Hepatocyte (in vitro differentiated cells): ENCODE measurements at regions not wholly inside any gene's neighbourhood (a gene's known extent, or its start where the extent isn't known, plus 50 kb on each side); places are given as distances from the start of the nearest gene placed in this dataset.

Source experiments
- DNase-seq: peaks from one replicate; pipeline ENCODE4 v3.0.0-alpha.2; 2016; ENCODE audit warnings: low spot score
- H2AFZ ChIP-seq: fragments of 200-600 bp; sonication (generic); 2 replicates; pipeline ENCODE4 v1.6.0; 2016; ENCODE audit warnings: antibody characterized with exemption, mild to moderate bottlenecking
- H3K27ac ChIP-seq: fragments of 200-600 bp; sonication (generic); 2 replicates; pipeline ENCODE4 v1.5.1; 2016; ENCODE audit warnings: mild to moderate bottlenecking
- H3K27me3 ChIP-seq: fragments of 200-600 bp; sonication (generic); 2 replicates; pipeline ENCODE4 v1.6.1; 2016
- H3K36me3 ChIP-seq: fragments of 200-600 bp; sonication (generic); replicated peaks from 2 replicates; pipeline ENCODE4 v1.5.1; 2016; ENCODE audit warnings: low read depth; ENCODE audit not compliant: insufficient read depth
- H3K4me1 ChIP-seq: fragments of 200-600 bp; sonication (generic); 2 replicates; pipeline ENCODE4 v1.5.1; 2016; ENCODE audit warnings: mild to moderate bottlenecking, moderate library complexity; ENCODE audit not compliant: insufficient read depth
- H3K4me2 ChIP-seq: fragments of 200-600 bp; sonication (generic); 2 replicates; pipeline ENCODE4 v1.6.0; 2016
- H3K4me3 ChIP-seq: fragments of 200-600 bp; sonication (generic); 2 replicates; pipeline ENCODE4 v1.5.1; 2016; ENCODE audit warnings: mild to moderate bottlenecking
- H3K79me2 ChIP-seq: fragments of 200-600 bp; sonication (generic); 2 replicates; pipeline ENCODE4 v1.6.0; 2017; ENCODE audit warnings: mild to moderate bottlenecking
- H3K9me2 ChIP-seq: fragments of 200-600 bp; sonication (generic); replicated peaks from 2 replicates; pipeline ENCODE4 v1.6.0; 2017; ENCODE audit warnings: mild to moderate bottlenecking; ENCODE audit not compliant: insufficient read depth
- H3K9me3 ChIP-seq: fragments of 200-600 bp; sonication (generic); 2 replicates; pipeline ENCODE4 v1.5.1; 2016; ENCODE audit warnings: low read depth, mild to moderate bottlenecking
- H4K20me1 ChIP-seq: fragments of 200-600 bp; sonication (generic); 2 replicates; pipeline ENCODE4 v1.6.0; 2016; ENCODE audit warnings: mild to moderate bottlenecking; ENCODE audit not compliant: insufficient read depth, poor library complexity, severe bottlenecking
- EZH2 ChIP-seq: fragments of 200-600 bp; sonication (generic); IDR thresholded peaks from 2 replicates; pipeline ENCODE4 v1.6.1; 2016; ENCODE audit warnings: antibody characterized with exemption, mild to moderate bottlenecking, borderline replicate concordance
- EZH2phosphoT487 ChIP-seq: fragments of 200-600 bp; sonication (generic); IDR thresholded peaks from one replicate; pipeline ENCODE4 v1.6.1; 2018; ENCODE audit warnings: antibody characterized with exemption, mild to moderate bottlenecking, low read depth, moderate library complexity; ENCODE audit not compliant: unreplicated experiment, severe bottlenecking
- WGBS: methylation state at CpG from one replicate; pipeline ENCODE4 v1.1.6; 2016; ENCODE audit warnings: low lambda C conversion rate; ENCODE audit errors: missing lambda C conversion rate; 5-methylcytosine and 5-hydroxymethylcytosine counted together
- TF ChIP-seq, protein P1 (sequence below): fragments of 200-600 bp; sonication (generic); IDR thresholded peaks from 2 replicates; pipeline ENCODE4 v1.5.1; 2016; ENCODE audit warnings: antibody characterized with exemption, mild to moderate bottlenecking; ENCODE audit not compliant: poor library complexity

DNA sequence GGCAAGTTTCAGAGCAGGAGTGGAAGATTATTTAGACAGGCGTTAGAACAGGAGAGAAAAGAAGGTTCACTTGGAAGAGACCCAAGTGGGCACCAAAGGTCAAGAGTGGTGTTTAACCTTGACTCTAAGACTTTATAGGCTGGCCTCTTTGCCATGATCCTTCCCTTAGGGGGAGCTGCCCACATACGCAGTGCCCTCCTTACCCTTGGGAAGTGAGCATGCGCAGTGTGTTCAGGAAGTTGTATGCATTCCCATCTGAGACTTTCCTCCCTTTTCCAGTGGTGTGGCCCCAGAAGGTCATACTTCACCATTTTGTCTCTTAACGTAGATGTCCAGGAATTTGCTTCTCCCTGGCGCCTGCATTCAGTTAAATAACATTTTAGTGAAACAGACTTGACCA is 95.8 kb downstream of the CXCL12 start:
- H3K4me3 ChIP-seq = no peak overlapping the region
- no peaks in the 10 kb centered on the region for H3K36me3 ChIP-seq
- H3K4me2 ChIP-seq = no peak overlapping the region
- no peaks in the 10 kb centered on the region for H3K9me2 ChIP-seq
- peaks cover 21% of the 10 kb centered on the region for H3K27me3 ChIP-seq
- TF ChIP-seq EZH2phosphoT487 (no peak), EZH2 (no peak)
- TF ChIP-seq, protein P1, sequence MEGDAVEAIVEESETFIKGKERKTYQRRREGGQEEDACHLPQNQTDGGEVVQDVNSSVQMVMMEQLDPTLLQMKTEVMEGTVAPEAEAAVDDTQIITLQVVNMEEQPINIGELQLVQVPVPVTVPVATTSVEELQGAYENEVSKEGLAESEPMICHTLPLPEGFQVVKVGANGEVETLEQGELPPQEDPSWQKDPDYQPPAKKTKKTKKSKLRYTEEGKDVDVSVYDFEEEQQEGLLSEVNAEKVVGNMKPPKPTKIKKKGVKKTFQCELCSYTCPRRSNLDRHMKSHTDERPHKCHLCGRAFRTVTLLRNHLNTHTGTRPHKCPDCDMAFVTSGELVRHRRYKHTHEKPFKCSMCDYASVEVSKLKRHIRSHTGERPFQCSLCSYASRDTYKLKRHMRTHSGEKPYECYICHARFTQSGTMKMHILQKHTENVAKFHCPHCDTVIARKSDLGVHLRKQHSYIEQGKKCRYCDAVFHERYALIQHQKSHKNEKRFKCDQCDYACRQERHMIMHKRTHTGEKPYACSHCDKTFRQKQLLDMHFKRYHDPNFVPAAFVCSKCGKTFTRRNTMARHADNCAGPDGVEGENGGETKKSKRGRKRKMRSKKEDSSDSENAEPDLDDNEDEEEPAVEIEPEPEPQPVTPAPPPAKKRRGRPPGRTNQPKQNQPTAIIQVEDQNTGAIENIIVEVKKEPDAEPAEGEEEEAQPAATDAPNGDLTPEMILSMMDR = no peak
- no peak overlapping the region for H2AFZ ChIP-seq
- no peaks in the 10 kb centered on the region for H4K20me1 ChIP-seq
- H3K4me1 ChIP-seq = peaks cover 3% of the 10 kb centered on the region
- H3K27ac ChIP-seq = no peak overlapping the region
- no peak for DNase-seq
- H3K79me2 ChIP-seq = no peaks in the 10 kb centered on the region
- no peaks in the 10 kb centered on the region for H3K9me3 ChIP-seq
- WGBS = 92% methylated on average over 5 of the region's 5 CpGs

DNA sequence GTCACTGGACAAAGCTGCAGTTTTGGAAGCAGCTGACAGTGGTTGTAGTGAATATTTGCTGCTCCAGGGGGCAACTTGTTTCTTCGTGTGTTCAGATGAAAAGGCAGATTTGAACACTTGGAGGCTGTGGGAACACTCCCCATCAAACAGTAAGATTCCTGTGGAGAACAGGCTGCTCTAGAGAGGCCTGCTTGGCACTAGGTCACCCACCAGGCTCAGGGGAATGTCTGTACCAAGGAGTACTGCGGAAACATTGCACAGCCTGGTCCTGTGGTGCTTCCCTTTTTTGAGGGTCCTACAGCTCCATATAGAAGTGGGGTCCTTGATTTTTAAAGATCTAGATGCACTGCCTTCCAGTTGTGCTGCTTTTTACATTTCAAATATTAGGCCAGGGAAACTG is 97.5 kb downstream of the CXCL12 start:
- H2AFZ ChIP-seq = no peak overlapping the region
- H3K9me3 ChIP-seq = no peaks in the 10 kb centered on the region
- DNase-seq = no peak
- H3K4me2 ChIP-seq = no peak overlapping the region
- H4K20me1 ChIP-seq = no peaks in the 10 kb centered on the region
- no peak overlapping the region for H3K4me3 ChIP-seq
- no peak for TF ChIP-seq EZH2phosphoT487
- no peak for TF ChIP-seq EZH2
- TF ChIP-seq, protein P1 = no peak
- peaks cover 3% of the 10 kb centered on the region for H3K4me1 ChIP-seq
- H3K9me2 ChIP-seq = no peaks in the 10 kb centered on the region
- no peaks in the 10 kb centered on the region for H3K36me3 ChIP-seq
- peaks cover 13% of the 10 kb centered on the region for H3K27me3 ChIP-seq
- no peak overlapping the region for H3K27ac ChIP-seq
- no peaks in the 10 kb centered on the region for H3K79me2 ChIP-seq
- WGBS = 68% methylated on average over 2 of the region's 2 CpGs

DNA sequence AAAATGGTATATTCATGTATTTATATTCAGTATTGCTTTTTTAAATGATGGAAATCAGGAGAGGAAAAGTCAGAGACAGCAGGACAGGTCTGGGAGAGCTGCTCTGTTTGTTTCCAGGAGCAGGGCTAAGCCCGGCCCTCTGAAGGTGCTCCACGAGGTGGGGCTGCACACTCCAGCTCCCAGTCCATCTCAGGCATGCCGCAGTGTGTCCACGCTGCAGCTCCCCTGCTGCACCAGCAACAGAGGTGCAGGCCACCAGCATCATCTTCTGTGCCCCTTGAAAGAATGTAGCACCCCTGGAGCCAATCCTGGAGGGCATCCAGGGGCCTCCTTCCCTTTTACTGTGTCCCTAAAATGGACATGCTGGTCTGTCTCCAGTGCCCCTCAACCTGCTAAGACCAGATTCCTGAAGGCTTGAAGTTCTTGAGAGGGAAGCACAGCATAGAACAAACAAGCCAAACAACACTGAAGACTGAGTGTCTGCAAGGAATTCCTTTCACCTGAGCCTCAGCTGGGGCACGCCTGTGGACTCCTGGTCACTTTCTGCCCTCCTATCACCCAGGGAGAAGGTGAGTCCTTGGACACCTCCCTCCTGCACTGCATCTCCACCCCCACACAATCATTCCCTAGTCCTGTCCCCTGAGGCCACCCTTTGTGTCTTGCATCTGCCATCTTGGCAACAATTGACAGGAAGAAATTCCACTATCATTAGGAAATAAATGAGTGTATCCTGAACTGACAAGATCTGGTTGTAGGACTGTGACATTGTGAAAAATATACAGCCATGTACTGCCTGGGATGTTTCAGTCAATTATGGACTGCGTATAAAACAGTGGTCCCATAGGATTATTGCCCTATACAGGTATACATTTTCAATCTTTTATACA is 100.5 kb downstream of the CXCL12 start:
- H3K9me2 ChIP-seq = no peaks in the 10 kb centered on the region
- H3K27me3 ChIP-seq = no peaks in the 10 kb centered on the region
- TF ChIP-seq, protein P1 = peak; percentile 15
- TF ChIP-seq EZH2 = no peak
- WGBS = 70% methylated on average over 6 of the region's 6 CpGs
- no peaks in the 10 kb centered on the region for H3K36me3 ChIP-seq
- H3K79me2 ChIP-seq = no peaks in the 10 kb centered on the region
- no peak for DNase-seq
- no peaks in the 10 kb centered on the region for H4K20me1 ChIP-seq
- H3K9me3 ChIP-seq = no peaks in the 10 kb centered on the region
- no peak overlapping the region for H3K4me2 ChIP-seq
- no peak overlapping the region for H3K4me3 ChIP-seq
- H3K27ac ChIP-seq = no peak overlapping the region
- H2AFZ ChIP-seq = no peak overlapping the region
- H3K4me1 ChIP-seq = peaks cover 3% of the 10 kb centered on the region
